ENCODE measurements at regions not wholly inside any gene's neighbourhood (a gene's known extent, or its start where the extent isn't known, plus 50 kb on each side); places are given as distances from the start of the nearest gene placed in this dataset.
"Not testable (repeated sequence)": the region's sequence is repeated elsewhere in the genome, so short reads cannot be mapped to it uniquely, and the experiment has no call there.

DNA sequence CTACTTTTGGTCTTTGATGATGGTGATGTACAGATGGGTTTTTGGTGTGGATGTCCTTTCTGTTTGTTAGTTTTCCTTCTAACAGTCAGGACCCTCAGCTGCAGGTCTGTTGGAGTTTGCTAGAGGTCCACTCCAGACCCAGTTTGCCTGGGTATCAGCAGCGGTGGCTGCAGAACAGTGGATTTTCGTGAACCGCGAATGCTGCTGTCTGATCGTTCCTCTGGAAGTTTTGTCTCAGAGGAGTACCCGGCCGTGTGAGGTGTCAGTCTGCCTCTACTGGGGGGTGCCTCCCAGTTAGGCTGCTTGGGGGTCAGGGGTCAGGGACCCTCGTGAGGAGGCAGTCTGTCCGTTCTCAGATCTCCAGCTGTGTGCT is 56.6 kb upstream of the TNFAIP8 start:
- DNase-seq (ENCODE audit: low read depth in 1 of 2, low spot score in 1 of 2); in situ Hi-C loops (cut with HindIII; ENCODE audit: low pct_unique_long_range_greater_than_20kb, low sequenced_read_pairs): not testable (repeated sequence)

GRCh38 chr5:119299615-119300310 is 56.1 kb upstream of the TNFAIP8 start:
- in situ Hi-C loops (cut with HindIII; ENCODE audit: low pct_unique_long_range_greater_than_20kb, low sequenced_read_pairs): not testable (repeated sequence)

DNA sequence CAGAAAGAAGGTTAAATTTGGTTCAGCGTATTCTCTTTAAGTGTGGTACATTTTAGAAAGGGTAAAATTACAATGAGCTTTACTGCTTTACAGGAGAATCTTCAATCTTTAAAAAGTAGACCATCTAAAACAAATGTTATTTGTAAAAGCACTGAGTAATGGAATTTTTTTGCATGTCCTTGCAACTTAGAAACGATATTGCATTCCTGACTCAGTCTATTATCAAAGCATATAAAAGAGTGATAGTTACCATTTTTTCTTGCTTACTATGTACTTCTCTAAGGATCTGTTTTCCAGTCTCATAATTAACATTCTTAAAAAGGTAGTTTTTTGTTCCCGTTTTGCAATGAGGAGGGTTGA is 55.5 kb upstream of the TNFAIP8 start:
- TF ChIP-seq JUND (IDR thresholded peaks at IDR 0.05; ENCODE audit: low read depth): no peak
- in situ Hi-C loops (cut with HindIII; ENCODE audit: low pct_unique_long_range_greater_than_20kb, low sequenced_read_pairs): no loop called here
- DNase-seq (ENCODE audit: low read depth in 1 of 2, low spot score in 1 of 2): no peak

More at GRCh38 chr5:119299615-119300310, 56.1 kb upstream of the TNFAIP8 start:
- DNase-seq (ENCODE audit: low read depth in 1 of 2, low spot score in 1 of 2): not testable (repeated sequence)

GRCh38 chr5:119301210-119301609 is 54.6 kb upstream of the TNFAIP8 start:
- no peak for DNase-seq (ENCODE audit: low read depth in 1 of 2, low spot score in 1 of 2)
- no peak for TF ChIP-seq JUND (IDR thresholded peaks at IDR 0.05; ENCODE audit: low read depth)
- in situ Hi-C loops (cut with HindIII; ENCODE audit: low pct_unique_long_range_greater_than_20kb, low sequenced_read_pairs): no loop called here

DNA sequence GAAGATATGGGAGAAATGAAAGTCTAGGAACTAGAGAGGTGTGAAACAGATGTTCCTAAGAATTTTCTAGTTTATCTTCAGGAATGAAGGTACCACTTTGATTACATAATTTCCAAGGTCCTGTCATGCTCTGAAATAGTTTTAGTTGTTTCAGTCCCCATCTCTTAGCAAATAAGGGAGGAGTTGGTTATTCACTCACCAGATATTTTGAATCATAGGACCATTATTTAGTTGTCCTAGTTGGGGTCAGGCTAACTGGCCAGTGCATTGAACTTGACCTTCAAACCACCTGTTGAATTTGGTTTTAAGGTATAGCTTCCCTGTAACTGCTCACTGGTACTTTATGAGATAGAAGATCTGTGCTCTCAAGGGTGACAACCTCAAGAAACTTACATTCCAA is 53.9 kb upstream of the TNFAIP8 start:
- DNase-seq (ENCODE audit: low read depth in 1 of 2, low spot score in 1 of 2): no peak
- in situ Hi-C loops (cut with HindIII; ENCODE audit: low pct_unique_long_range_greater_than_20kb, low sequenced_read_pairs): no loop called here
- no peak for TF ChIP-seq JUND (IDR thresholded peaks at IDR 0.05; ENCODE audit: low read depth)

GRCh38 chr5:119302449-119302848 is 53.4 kb upstream of the TNFAIP8 start:
- DNase-seq (ENCODE audit: low read depth in 1 of 2, low spot score in 1 of 2): no peak
- in situ Hi-C loops (cut with HindIII; ENCODE audit: low pct_unique_long_range_greater_than_20kb, low sequenced_read_pairs): no loop called here
- no peak for TF ChIP-seq JUND (IDR thresholded peaks at IDR 0.05; ENCODE audit: low read depth)

DNA sequence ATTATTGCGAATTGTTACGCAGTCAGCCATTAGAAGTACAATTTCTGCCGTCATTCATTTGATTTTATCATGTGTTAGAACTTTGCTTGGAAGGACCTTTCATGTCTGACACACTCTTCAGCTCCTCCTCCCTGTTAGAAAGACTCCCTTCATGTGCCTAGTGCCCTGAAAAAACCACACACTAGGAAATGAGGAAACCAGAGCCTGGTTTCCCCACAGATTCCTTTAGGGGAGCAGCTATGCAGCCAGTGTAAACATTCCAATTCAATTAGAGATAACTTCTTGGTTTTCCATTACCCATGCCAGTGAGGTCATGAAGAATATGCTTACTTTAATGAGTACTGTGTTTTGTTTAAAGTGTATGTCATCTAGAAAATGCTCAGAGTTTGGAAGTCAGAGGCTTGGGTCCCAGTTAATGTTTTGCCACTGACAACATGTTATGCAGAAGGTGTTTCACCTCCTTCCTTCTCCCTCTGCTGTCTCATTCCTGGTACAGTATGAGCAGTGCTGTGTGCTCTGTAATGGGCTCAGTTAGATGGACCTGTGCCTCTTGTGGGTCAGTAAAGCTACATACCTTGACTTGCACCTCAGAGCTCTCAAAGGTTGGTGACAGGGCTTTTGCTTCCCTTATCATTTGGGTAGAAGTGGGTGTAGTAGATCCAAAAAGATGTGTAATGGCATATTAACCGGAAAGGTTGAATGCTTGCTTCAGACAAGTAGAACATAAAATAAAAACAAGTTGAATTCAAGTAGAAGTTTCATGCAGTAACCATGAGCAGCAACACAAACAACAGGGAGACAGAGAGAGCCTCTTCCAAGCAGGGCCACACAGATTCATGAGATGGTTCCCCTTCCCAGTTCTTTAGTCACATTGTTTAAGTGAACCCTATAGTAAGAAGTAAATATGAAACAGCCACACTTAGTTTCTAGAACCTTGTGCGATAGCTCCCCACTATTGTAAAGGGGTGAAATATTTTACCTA is 52.6 kb upstream of the TNFAIP8 start:
- peak in 1 of 2 experiments; percentile 51 for DNase-seq (ENCODE audit: low read depth in 1 of 2, low spot score in 1 of 2)
- TF ChIP-seq JUND (IDR thresholded peaks at IDR 0.05; ENCODE audit: low read depth): no peak
- in situ Hi-C loops (cut with HindIII; ENCODE audit: low pct_unique_long_range_greater_than_20kb, low sequenced_read_pairs): no loop called here

GRCh38 chr5:119304439-119305211 is 51.2 kb upstream of the TNFAIP8 start:
- TF ChIP-seq JUND (IDR thresholded peaks at IDR 0.05; ENCODE audit: low read depth): no peak
- DNase-seq (ENCODE audit: low read depth in 1 of 2, low spot score in 1 of 2): no peak
- in situ Hi-C loops (cut with HindIII; ENCODE audit: low pct_unique_long_range_greater_than_20kb, low sequenced_read_pairs): no loop called here
